ENCODE measurements at regions not wholly inside any gene's neighbourhood (a gene's known extent, or its start where the extent isn't known, plus 50 kb on each side); places are given as distances from the start of the nearest gene placed in this dataset.

DNA sequence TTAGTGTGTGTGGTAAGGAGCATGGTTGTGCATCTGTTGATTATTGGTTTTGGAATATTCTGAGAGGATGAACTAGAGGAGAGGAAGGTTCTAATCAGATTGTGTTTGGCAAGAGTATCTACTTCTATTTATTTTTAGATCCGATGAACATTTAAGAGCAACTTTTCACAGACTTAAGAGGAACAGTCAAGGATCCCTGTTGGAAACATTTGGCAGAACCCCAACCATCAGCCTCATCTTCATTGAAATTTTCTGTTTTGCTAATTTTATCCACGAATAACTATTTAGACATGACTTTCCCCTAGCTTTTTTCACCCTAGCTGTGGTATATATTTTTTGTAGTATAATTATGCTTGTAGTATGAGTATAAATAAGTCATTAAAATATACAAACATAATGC, 868.5 kb downstream of the MAT2B start:
- DNase-seq (ENCODE audit: low read depth), result no peak
- TF ChIP-seq, protein P1, sequence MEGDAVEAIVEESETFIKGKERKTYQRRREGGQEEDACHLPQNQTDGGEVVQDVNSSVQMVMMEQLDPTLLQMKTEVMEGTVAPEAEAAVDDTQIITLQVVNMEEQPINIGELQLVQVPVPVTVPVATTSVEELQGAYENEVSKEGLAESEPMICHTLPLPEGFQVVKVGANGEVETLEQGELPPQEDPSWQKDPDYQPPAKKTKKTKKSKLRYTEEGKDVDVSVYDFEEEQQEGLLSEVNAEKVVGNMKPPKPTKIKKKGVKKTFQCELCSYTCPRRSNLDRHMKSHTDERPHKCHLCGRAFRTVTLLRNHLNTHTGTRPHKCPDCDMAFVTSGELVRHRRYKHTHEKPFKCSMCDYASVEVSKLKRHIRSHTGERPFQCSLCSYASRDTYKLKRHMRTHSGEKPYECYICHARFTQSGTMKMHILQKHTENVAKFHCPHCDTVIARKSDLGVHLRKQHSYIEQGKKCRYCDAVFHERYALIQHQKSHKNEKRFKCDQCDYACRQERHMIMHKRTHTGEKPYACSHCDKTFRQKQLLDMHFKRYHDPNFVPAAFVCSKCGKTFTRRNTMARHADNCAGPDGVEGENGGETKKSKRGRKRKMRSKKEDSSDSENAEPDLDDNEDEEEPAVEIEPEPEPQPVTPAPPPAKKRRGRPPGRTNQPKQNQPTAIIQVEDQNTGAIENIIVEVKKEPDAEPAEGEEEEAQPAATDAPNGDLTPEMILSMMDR (IDR thresholded peaks at IDR 0.05; ENCODE audit: insufficient read depth, low read depth, low read length, missing control alignments), result no peak
- no peak overlapping the region for H3K4me3 ChIP-seq (ENCODE audit: low read length)

DNA sequence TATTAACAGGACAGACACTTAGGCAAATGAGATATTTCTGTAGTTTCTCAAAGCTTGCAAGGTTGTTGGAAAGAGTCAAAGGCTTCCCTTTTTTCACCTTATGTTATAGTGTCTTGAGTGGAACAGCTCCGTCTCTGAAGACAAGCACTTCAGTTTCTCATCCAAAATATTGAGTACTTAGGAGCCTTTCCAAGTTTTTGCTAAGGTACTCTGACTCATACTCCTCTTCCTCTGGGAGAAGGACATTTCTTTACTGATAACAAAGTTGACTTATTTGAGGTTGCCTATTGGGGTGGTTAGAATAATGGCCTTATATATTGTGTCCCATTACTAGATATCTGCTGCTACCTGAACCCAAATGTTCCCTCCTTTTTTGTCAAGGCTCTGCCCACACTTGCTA, 869.6 kb downstream of the MAT2B start:
- DNase-seq (ENCODE audit: low read depth), result no peak
- H3K4me3 ChIP-seq (ENCODE audit: low read length), result no peak overlapping the region
- TF ChIP-seq, protein P1 (IDR thresholded peaks at IDR 0.05; ENCODE audit: insufficient read depth, low read depth, low read length, missing control alignments), result no peak

DNA sequence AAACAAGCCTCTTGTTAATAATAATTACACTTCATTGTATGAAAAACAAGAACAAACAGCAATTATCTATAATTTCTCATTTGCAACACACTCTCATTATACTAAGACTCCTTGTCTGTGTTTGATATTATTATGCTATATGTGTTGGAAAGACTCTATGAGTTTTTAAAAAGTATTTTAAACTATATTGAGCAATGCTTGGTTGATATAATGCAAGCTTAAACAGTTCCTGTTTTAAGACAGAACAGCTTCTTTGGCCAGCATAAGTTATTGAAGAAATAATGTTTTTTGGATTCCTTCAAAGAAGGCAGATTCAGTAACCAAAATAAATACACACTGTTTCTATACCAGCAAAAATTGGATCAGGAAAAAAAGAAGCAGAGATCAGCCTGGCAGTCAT, 871.4 kb downstream of the MAT2B start:
- H3K4me3 ChIP-seq (ENCODE audit: low read length), result no peak overlapping the region
- TF ChIP-seq, protein P1 (IDR thresholded peaks at IDR 0.05; ENCODE audit: insufficient read depth, low read depth, low read length, missing control alignments), result no peak
- no peak for DNase-seq (ENCODE audit: low read depth)

DNA sequence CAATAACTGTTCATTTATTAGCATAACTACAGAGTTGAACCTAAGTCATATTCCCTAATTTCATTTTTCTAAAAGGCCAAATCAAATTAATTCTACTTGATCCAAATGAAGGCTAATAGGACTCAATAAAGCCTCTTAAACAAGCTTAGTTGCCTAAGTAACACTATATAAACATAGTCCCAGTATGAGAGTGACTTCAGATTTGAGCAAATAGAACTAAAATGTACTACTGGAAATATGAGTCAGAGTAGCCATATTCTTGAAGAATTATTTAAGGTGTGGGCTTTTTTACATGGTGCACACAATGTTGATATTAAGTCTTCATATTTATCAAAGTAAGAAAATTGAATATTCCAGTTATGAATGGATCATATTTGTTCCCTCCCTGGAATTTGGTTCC, 872.3 kb downstream of the MAT2B start:
- no peak overlapping the region for H3K4me3 ChIP-seq (ENCODE audit: low read length)
- TF ChIP-seq, protein P1 (IDR thresholded peaks at IDR 0.05; ENCODE audit: insufficient read depth, low read depth, low read length, missing control alignments), result no peak
- no peak for DNase-seq (ENCODE audit: low read depth)

DNA sequence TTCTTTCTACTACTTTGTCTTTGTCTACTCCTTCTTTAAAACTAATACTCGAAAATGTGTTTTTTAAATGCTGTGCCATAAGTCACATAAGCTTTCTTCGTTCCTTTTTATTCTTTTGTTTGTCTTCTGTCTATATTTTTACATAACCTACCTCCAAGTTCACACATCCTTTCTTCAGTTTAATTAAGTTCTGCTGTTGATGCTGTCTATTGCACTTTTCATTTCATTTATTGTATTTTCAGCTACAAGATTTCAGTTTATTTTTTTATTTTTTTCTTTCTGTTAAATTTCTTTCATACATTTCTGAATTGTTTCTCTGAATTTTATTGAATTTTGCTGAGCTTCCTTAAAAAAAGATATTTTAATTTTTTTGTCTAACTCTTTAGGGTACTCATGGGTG, 878.2 kb downstream of the MAT2B start:
- H3K4me3 ChIP-seq (ENCODE audit: low read length), result no peak overlapping the region
- no peak for DNase-seq (ENCODE audit: low read depth)
- TF ChIP-seq, protein P1 (IDR thresholded peaks at IDR 0.05; ENCODE audit: insufficient read depth, low read depth, low read length, missing control alignments), result no peak

DNA sequence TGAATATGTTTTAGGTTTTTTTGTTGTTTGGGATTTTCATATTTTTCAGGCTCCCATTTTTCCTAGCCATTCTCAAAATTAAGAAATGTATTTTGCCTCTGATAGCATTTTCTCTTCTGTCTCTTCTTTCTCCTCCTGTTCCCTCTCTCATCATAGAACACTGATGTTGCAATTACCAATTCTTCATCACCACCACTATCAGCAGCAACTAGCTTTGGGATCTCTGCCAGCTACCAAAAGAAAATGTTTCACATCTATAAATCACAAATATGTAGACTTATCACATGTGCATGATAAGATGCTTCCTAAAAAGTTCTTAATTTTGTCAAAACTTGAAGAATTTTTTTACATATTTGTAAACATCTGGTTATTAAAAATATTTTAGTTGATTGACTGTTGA, 887.1 kb downstream of the MAT2B start:
- TF ChIP-seq, protein P1 (IDR thresholded peaks at IDR 0.05; ENCODE audit: insufficient read depth, low read depth, low read length, missing control alignments), result no peak
- no peak for DNase-seq (ENCODE audit: low read depth)
- no peak overlapping the region for H3K4me3 ChIP-seq (ENCODE audit: low read length)

DNA sequence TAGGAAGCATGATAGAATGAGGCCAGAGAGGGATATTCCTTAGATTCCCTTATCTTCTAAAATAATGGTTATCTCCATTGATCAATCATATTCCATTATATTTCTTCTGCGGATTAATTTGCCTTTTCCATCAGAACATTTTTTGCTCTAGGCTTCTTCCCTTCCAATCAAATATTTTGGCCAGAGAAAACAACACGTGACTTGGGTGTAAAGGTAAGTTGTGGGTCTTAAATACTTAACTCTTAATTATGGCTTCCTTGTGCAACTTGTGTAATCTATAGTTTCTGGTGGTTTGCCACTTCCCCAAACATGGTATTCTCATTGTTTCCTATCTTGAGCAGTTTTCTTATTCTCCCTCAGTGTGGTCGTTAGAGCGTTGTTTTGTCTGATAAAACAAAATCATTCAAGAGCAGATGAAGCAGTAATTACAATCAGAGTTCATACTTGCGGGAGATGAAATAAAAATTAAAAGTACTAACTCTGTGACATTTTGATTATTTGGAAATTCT, 889.3 kb downstream of the MAT2B start:
- DNase-seq (ENCODE audit: low read depth), result no peak
- TF ChIP-seq, protein P1 (IDR thresholded peaks at IDR 0.05; ENCODE audit: insufficient read depth, low read depth, low read length, missing control alignments), result no peak
- H3K4me3 ChIP-seq (ENCODE audit: low read length), result no peak overlapping the region
